Esophagus mucosa (tissue), 1 donor: ENCODE measurements at regions not wholly inside any gene's neighbourhood (a gene's known extent, or its start where the extent isn't known, plus 50 kb on each side); places are given as distances from the start of the nearest gene placed in this dataset.

Experiments used
- ATAC-seq: fragments of 200-7000 bp; cut with Tn5 transposase; one replicate; pipeline ENCODE4 v1.9.1; 2020
- donor health status: DM: yes; HTN: yes; CAD: no.

GRCh38 chr4:182018691-182019090, 224.5 kb upstream of the TENM3 start:
- ATAC-seq, result no peak

- ATAC-seq, result no peak
Measured at GRCh38 chr4:182019148-182019652, 224.0 kb upstream of the TENM3 start.

- ATAC-seq, result no peak
Measured at GRCh38 chr4:182022909-182023308, 220.3 kb upstream of the TENM3 start.

DNA sequence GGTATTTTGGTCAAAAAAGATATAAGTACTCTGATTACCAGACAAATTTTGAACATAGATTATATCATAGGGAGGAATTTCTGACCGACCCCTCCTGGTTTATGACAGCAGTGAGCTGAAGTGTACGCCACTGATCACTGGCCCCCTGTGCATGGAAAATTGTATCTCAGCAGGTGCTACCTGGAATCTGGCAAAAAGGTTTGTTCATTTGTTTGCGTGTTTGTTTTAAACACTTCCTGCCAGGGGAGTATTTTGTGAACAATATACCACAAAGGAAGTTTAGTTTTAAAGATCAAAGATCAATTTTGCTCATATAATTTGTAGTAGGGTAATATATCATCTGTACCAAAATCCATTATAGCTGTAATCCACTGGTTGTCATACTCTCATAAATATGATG, 219.7 kb upstream of the TENM3 start:
- no peak for ATAC-seq

GRCh38 chr4:182042945-182043344, 200.3 kb upstream of the TENM3 start:
- no peak for ATAC-seq

DNA sequence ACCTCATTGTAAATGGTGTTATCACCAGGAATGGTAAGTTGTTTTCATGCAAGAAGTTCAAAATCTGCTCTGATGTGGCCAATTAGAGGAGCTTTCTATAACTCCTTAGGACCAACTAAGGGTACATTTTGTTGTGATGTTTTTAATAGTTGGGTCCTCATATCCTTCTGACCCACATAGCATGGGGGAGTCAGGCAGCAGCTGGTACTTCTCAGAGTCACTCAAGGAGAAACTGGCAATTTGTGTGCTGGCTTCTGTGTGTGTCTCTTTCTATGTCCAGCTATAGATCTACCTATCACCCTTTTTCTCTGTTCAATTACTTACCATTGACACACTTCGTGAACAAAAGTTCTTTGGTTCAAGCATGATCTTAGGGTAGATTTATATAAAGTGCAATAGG, 194.3 kb upstream of the TENM3 start:
- no peak for ATAC-seq

DNA sequence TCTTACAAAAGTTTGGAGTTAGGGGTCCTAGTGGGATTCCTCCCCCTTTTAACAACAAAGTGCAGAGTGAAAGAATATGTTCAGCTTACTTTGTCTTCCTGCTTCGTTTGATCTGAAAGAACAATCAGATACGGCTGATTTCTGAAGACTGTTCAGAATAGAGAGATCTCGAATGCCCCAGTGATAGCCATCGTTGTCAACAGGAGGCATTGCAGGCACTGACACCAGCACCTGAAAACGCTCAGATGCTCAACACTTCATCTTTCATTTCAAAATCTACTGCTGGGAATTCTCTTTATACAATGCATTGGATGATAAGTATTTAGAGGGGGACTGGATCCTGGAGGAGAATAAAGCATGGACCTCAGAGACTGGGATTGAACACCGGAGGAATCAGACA, 186.3 kb upstream of the TENM3 start:
- ATAC-seq, result no peak

GRCh38 chr4:182062458-182062857, 180.7 kb upstream of the TENM3 start:
- ATAC-seq, result no peak

GRCh38 chr4:182062936-182063335, 180.3 kb upstream of the TENM3 start:
- peak; percentile 38 for ATAC-seq

DNA sequence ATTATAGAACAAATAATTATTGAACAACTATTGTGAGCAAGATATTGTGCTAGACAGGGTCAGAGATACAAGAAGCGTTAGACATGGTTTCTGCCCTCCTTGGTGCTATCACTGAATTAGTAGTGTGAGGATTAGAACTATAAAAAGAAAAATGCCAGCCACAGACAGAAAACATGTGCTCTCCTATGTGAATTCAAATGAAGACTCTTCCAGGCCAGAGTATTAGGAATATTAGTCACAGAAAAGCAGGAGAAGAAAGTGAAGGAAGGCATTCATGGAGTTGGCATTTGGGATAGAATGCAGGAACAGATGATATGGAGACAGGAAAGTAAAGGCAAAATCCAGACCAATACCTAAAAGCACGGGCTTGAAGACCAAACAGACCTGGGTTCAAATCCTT, 179.6 kb upstream of the TENM3 start:
- ATAC-seq, result no peak

- no peak for ATAC-seq
Measured at GRCh38 chr4:182065255-182065654, 177.9 kb upstream of the TENM3 start.

GRCh38 chr4:182066037-182066436, 177.2 kb upstream of the TENM3 start:
- ATAC-seq, result no peak

- ATAC-seq, result no peak
Measured at GRCh38 chr4:182067828-182068227, 175.4 kb upstream of the TENM3 start.

GRCh38 chr4:182068920-182069319, 174.3 kb upstream of the TENM3 start:
- ATAC-seq, result no peak

DNA sequence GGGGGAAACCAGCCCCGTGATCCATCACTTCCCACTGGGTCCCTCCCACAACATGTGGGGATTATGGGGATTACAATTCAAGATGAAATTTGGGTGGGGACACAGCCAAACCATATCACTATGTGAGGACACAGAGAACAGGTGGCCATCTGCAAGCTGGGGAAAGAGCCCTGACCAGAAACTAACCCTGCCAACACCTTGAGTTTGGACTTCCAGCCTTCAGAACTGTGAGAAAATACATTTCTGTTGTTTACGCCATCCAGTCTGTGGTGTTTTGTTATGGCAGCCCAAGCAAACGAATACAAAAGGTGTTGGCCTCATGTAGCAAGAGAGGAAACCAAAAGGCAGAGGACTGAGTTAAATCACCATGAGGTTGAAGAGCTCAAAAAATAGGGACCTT, 169.9 kb upstream of the TENM3 start:
- ATAC-seq, result no peak

- no peak for ATAC-seq
Measured at GRCh38 chr4:182074139-182074538, 169.1 kb upstream of the TENM3 start.

- ATAC-seq, result no peak
Measured at GRCh38 chr4:182074810-182075209, 168.4 kb upstream of the TENM3 start.

DNA sequence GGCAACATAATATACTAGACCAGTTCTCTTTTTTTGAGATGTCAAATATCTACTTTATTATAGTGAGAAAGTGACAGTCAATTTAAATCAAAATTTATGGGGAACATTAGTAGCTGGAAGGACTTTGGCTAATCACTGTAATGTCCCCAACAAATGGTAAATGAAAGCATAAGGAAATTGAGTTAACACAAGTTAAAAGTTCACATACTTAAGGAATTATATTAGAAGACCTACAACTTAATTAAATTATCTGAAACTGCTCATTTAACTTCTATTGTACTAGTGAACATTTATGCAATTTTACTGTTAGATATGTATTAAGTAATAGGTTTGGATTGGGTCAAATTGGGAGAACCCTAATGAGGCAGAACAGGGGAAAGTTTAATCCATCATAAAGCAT, 160.3 kb upstream of the TENM3 start:
- no peak for ATAC-seq

DNA sequence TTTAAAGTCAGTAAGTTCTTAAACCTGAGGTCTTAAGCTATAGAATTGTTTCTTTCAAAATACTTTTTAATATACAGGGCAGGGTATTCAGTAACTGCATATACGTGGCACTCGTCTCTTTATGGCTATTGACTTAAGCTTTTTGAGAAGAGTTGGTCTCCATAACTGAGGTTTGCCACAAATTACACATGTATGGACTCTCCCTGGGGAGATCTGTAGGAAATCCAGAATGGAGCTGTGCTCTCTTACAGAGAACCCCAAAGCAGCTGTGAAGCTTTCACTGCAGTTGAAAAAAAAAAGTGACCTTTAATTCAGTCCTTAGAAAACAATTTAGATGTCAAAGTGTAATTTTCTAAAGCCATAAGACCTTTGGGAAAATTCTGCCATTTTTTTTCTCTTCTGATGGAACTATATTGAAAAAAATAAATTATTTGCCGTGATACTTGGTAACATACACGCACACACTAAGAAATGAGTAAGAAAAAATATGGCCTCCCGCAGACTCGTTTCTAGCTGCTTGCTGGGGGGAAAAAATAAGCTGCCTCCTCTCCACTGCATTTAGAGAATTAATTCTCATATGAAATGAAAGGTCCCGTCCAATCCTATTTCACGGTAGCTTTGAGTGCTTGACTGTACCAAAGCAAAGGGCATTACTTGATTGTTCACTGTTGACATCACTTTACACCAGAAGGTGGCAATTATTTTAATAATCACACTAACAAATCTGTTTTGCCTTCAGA, 159.4 kb upstream of the TENM3 start:
- no peak for ATAC-seq

GRCh38 chr4:182085051-182085480, 158.1 kb upstream of the TENM3 start:
- ATAC-seq, result no peak

GRCh38 chr4:182089326-182089725, 153.9 kb upstream of the TENM3 start:
- no peak for ATAC-seq

DNA sequence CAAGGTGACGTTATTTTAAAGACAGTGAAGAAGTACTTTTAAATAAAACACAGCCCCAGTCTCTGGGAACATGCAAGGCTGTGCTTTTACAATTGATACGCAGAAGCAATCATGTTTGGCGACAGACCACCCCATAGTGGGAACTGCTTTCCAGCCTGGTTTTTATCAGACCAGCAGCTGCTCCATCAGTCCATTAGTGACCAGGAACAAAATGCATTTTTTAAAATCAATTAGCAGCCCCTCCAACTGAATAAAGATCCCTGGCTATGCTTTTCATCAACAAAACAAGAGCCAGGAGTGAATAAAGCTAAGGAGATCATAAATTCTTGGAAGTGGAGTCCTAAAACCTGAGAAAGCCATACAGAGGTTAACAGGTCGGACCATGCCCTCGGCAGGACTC, 153.0 kb upstream of the TENM3 start:
- ATAC-seq, result no peak

DNA sequence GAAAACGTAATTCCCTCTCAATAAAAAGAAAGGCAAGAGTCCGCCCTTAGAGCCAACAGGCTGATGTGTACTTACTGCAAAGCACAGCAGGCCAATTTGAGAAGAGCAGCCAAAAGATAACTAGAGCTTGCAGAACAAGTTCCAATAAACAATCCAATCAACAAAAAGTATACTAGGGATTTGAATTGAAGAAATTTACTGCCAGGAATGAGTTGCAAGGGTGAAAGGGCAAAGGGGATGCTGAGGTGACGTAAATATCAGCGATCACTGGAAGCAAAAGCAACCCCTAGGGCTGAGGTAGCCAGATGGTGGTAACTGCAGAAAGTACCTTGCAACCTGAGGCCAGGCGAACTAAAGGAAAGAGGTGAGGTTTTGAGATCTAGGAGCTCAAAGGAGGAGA, 152.1 kb upstream of the TENM3 start:
- ATAC-seq, result no peak

DNA sequence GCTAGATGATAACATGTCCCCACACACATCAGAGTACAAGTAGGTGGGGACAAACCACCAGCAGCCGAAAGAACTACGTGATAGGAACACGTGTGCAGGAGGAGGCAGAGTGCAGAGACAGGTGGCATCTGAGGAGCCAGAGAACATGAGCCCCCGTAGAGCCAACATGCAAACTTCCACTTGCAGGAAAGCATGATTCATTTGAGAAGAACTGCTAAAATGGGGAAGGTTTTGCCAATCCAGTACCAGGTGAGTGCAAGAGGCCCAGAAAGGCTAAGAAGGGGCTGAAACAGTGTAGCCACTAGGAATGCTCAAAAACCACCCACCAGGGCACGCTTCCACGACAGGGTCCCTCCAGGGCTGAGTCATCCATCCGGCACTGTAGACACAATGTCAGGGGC, 149.8 kb upstream of the TENM3 start:
- ATAC-seq, result no peak

- ATAC-seq, result no peak
Measured at GRCh38 chr4:182093935-182094334, 149.3 kb upstream of the TENM3 start.
